ENCODE measurements at regions not wholly inside any gene's neighbourhood (a gene's known extent, or its start where the extent isn't known, plus 50 kb on each side); places are given as distances from the start of the nearest gene placed in this dataset. TPM values are rescaled to one million over a fixed set of nuclear protein-coding genes. Genes with fewer than 3 reads are reported as not detected.

DNA sequence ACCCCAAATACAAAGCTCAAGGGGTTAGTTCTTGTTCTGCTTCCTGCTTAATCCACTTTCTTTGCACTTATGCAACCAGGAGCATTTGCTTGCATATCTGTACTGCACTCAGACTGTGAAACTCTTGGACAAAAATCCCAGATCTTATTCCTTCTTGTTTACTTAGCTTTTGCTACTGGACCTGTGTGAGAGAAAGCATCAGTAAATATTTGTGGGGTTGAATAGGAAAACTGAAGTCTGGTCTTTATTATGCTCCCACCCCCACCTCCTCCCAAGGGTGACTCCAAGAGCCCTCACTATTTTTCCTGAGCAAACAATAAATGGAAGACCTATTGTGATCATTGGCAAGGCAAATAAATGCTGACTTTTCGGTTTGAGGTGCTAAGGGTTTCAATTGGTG lies 57.1 kb upstream of the VSTM2A start:
- H3K9ac ChIP-seq (ENCODE audit: low read depth, low read length), result no peak overlapping the region
- DNase-seq (no peak), ATAC-seq (ENCODE audit: low read depth) (no peak)
- no peak overlapping the region for H3K18ac ChIP-seq (ENCODE audit: low read depth, low read length)
- dilution Hi-C loops (cut with HindIII; ENCODE audit: low sequenced_read_pairs, unreplicated experiment), result no loop called here
- H3K14ac ChIP-seq (replicated peaks; ENCODE audit: low read depth, low read length), result no peak overlapping the region
- H3K27ac ChIP-seq (ENCODE audit: insufficient read depth, low read length), result no peak overlapping the region
- H3K4ac ChIP-seq (ENCODE audit: low read depth, low read length), result no peak overlapping the region
- H2BK15ac ChIP-seq (ENCODE audit: low read depth, low read length), result no peak overlapping the region
- no peak overlapping the region for H2AK9ac ChIP-seq (replicated peaks; ENCODE audit: low read depth, low read length, poor library complexity)
- H2BK5ac ChIP-seq (ENCODE audit: low read depth, low read length, poor library complexity, severe bottlenecking), result no peak overlapping the region
- no peak overlapping the region for H4K5ac ChIP-seq (ENCODE audit: low read depth, low read length)
- CTCF ChIA-PET, result no interaction called here
- no peak overlapping the region for H4K91ac ChIP-seq (ENCODE audit: insufficient read depth, low read depth, low read length)
- H3K23ac ChIP-seq (ENCODE audit: low read depth, low read length), result no peak overlapping the region
- intact Hi-C loops (cut with micrococcal nuclease), result no loop called here
- no peak overlapping the region for H2AFZ ChIP-seq (replicated peaks; ENCODE audit: low read length, poor library complexity)
- H3K4me3 ChIP-seq (ENCODE audit: insufficient read depth, low read depth, low read length), result no peak overlapping the region
- no peak overlapping the region for H2BK120ac ChIP-seq (ENCODE audit: low read depth, low read length)
- no peak overlapping the region for H3K4me2 ChIP-seq (ENCODE audit: low read depth, low read length)
- H3K9me1 ChIP-seq (ENCODE audit: insufficient read depth, low read length), result no peaks in the 10 kb centered on the region
- no TSS peak for BruUV-seq (replicated peaks)
- H3K56ac ChIP-seq (ENCODE audit: extremely low read depth, insufficient read depth, low read length), result no peak overlapping the region
- H4K8ac ChIP-seq (ENCODE audit: low read depth in 2 of 2, low read length in 2 of 2), result no peak overlapping the region
- H3K4me1 ChIP-seq (ENCODE audit: control insufficient read depth, insufficient read depth, low read length), result no peaks in the 10 kb centered on the region
- H4K20me1 ChIP-seq (ENCODE audit: insufficient read depth, low read length), result no peaks in the 10 kb centered on the region
- POLR2A ChIA-PET (ENCODE audit: unreplicated experiment), result no interaction called here
- no CpG with 5 or more reads among the region's 1 CpG for WGBS, 2 experiments (ENCODE audit: extremely low coverage in 2 of 2, insufficient read length in 1 of 2)
- in situ Hi-C loops (cut with MboI; ENCODE audit: low sequenced_read_pairs), result no loop called here
- peaks cover 13% of the 10 kb centered on the region for H3K9me3 ChIP-seq (ENCODE audit: control insufficient read depth, insufficient read depth, low read length)
- H2AK5ac ChIP-seq (ENCODE audit: low read depth, low read length), result no peak overlapping the region
- no peak overlapping the region for H2BK20ac ChIP-seq (ENCODE audit: low read depth, low read length)
- H3K27me3 ChIP-seq (ENCODE audit: control insufficient read depth, insufficient read depth, low read length), result no peaks in the 10 kb centered on the region
- no peaks in the 10 kb centered on the region for H3K79me1 ChIP-seq (ENCODE audit: low read depth in 1 of 2, low read length in 2 of 2)
- H3K36me3 ChIP-seq (ENCODE audit: control insufficient read depth, insufficient read depth, low read length), result no peaks in the 10 kb centered on the region
- TF ChIP-seq MAFK (IDR thresholded peaks at IDR 0.05; ENCODE audit: low read depth, low read length), result no peak
- TF ChIP-seq RCOR1 (IDR thresholded peaks at IDR 0.05; ENCODE audit: insufficient replicate concordance, low read length), result no peak
- TF ChIP-seq NFE2L2 (IDR thresholded peaks at IDR 0.05; ENCODE audit: low read depth, low read length), result no peak

Small RNAs in the stretch of these regions (microRNA-seq; reads per million reads assigned to microRNA genes)
- gene AC074348.1 (ENCODE audit: insufficient read depth, insufficient read length) (not detected), gene RNU2-29P (ENCODE audit: insufficient read depth, insufficient read length) (not detected)

Small RNAs in the stretch of these regions (small RNA-seq; reads per million reads assigned to genes)
- gene AC074348.1, result 0 reads per million in 5 experiments
- gene RNU2-29P, result 0 to 10.2 (median 0.93) reads per million in 5 experiments
